ENCODE measurements at regions not wholly inside any gene's neighbourhood (a gene's known extent, or its start where the extent isn't known, plus 50 kb on each side); places are given as distances from the start of the nearest gene placed in this dataset.
"Not testable (repeated sequence)": the region's sequence is repeated elsewhere in the genome, so short reads cannot be mapped to it uniquely, and the experiment has no call there.

DNA sequence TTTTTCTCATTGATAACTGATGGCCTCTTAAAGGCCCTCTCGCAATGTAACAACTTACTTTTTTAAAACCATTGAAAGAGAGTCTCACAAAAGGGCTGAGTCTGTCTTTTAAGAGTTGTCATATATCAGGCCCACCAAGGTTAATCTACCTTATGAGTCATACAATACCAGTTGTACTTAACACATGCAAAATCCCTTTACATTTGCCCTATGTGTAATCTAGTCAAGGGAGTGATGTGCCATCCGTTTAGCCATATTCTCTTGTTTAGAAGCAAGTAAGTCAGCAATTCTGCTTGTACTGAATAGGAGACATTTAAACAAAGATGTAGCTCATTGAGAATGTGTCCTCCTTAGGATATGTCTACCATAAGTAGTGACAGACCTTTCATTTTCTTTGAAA lies 143.7 kb downstream of the TENT5A start:
- TF ChIP-seq, protein P1, sequence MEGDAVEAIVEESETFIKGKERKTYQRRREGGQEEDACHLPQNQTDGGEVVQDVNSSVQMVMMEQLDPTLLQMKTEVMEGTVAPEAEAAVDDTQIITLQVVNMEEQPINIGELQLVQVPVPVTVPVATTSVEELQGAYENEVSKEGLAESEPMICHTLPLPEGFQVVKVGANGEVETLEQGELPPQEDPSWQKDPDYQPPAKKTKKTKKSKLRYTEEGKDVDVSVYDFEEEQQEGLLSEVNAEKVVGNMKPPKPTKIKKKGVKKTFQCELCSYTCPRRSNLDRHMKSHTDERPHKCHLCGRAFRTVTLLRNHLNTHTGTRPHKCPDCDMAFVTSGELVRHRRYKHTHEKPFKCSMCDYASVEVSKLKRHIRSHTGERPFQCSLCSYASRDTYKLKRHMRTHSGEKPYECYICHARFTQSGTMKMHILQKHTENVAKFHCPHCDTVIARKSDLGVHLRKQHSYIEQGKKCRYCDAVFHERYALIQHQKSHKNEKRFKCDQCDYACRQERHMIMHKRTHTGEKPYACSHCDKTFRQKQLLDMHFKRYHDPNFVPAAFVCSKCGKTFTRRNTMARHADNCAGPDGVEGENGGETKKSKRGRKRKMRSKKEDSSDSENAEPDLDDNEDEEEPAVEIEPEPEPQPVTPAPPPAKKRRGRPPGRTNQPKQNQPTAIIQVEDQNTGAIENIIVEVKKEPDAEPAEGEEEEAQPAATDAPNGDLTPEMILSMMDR (IDR thresholded peaks at IDR 0.05; ENCODE audit: unreplicated experiment), result no peak
- BruUV-seq (replicated peaks), result no TSS peak
- no peaks in the 10 kb centered on the region for H3K36me3 Mint-ChIP-seq (ENCODE audit: insufficient read depth, unreplicated experiment)
- peaks cover 1% of the 10 kb centered on the region for H3K9me3 Mint-ChIP-seq (ENCODE audit: low read depth, unreplicated experiment)
- CTCF ChIA-PET, result no interaction called here
- H3K27me3 Mint-ChIP-seq (ENCODE audit: unreplicated experiment), result no peaks in the 10 kb centered on the region
- H3K4me1 Mint-ChIP-seq (ENCODE audit: low read depth, unreplicated experiment), result peaks cover 5% of the 10 kb centered on the region
- H3K27ac Mint-ChIP-seq (ENCODE audit: unreplicated experiment), result no peak overlapping the region
- intact Hi-C loops (cut with micrococcal nuclease; ENCODE audit: unreplicated experiment), result no loop called here
- no peak for DNase-seq
- no peak overlapping the region for H3K4me3 Mint-ChIP-seq (ENCODE audit: low read depth, unreplicated experiment)

DNA sequence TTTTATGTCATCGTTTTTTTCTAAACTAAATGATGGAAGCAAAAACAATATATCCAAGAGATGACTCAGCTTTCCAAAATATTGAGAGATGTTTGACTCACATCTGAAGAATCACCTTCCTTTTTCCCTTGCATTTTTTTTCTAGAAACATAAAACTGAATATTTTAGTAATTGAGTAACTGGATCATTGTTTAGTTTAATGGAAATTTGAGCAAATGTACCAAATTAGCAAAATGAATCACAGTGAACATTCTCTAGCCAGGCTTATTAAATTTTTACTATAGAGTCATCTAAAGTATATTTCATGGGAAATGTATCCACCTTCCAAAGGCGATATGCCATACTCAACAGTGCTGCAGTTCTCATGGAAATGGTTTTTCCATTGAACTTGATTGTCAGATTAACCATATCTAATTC lies 145.5 kb downstream of the TENT5A start:
- BruUV-seq (replicated peaks), result no TSS peak
- intact Hi-C loops (cut with micrococcal nuclease; ENCODE audit: unreplicated experiment), result no loop called here
- DNase-seq, result no peak
- Mint-ChIP-seq H3K27ac (ENCODE audit: unreplicated experiment) (no peak overlapping the region), H3K27me3 (ENCODE audit: unreplicated experiment) (no peaks in the 10 kb centered on the region), H3K36me3 (ENCODE audit: insufficient read depth, unreplicated experiment) (no peaks in the 10 kb centered on the region), H3K9me3 (ENCODE audit: low read depth, unreplicated experiment) (peaks cover 2% of the 10 kb centered on the region), H3K4me1 (ENCODE audit: low read depth, unreplicated experiment) (no peaks in the 10 kb centered on the region), H3K4me3 (ENCODE audit: low read depth, unreplicated experiment) (no peak overlapping the region)
- TF ChIP-seq, protein P1 (IDR thresholded peaks at IDR 0.05; ENCODE audit: unreplicated experiment), result no peak
- CTCF ChIA-PET, result no interaction called here

DNA sequence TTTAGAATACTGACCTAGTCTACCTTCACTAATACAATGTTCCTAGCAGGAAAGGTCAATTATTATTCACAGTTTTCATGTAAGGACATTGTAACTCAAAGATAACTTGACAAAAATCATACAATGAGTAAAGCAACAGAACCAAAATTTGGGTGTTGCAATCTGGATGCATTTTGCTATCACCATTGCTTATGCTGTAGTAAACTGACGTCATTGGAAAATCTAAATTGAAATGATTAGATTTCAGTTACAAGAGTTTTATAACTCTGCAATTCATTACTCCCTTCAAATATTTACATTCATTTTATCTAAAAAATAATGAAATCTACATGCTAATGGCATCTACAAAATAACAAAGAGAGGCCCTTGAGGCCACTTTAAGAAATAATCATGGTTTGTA lies 147.0 kb downstream of the TENT5A start:
- TF ChIP-seq, protein P1 (IDR thresholded peaks at IDR 0.05; ENCODE audit: unreplicated experiment), result no peak
- Mint-ChIP-seq H3K27me3 (ENCODE audit: unreplicated experiment) (no peaks in the 10 kb centered on the region), H3K36me3 (ENCODE audit: insufficient read depth, unreplicated experiment) (no peaks in the 10 kb centered on the region), H3K4me1 (ENCODE audit: low read depth, unreplicated experiment) (no peaks in the 10 kb centered on the region), H3K27ac (ENCODE audit: unreplicated experiment) (no peak overlapping the region), H3K4me3 (ENCODE audit: low read depth, unreplicated experiment) (no peak overlapping the region), H3K9me3 (ENCODE audit: low read depth, unreplicated experiment) (peaks cover 2% of the 10 kb centered on the region)
- no peak for DNase-seq
- BruUV-seq (replicated peaks), result no TSS peak
- CTCF ChIA-PET, result no interaction called here
- intact Hi-C loops (cut with micrococcal nuclease; ENCODE audit: unreplicated experiment), result no loop called here

DNA sequence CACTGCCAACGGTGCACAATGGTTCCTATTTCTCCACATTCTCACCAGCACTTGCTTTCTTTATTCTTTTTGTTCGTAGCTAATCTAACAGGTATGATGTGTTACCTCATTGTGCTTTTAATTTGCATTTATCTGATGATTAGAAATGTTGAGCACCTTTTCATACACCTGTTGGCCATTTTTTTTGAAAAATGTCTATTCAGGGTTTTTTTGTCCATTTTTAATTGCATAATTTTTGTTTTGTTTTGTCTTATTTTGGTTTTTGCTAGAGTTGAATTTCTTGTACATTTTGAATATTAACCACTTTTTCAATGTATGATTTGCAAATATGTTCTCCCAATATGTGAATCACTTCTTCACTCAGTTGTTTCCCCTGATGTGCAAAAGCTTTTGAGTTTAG lies 150.6 kb downstream of the TENT5A start:
- no peaks in the 10 kb centered on the region for H3K27me3 Mint-ChIP-seq (ENCODE audit: unreplicated experiment)
- no TSS peak for BruUV-seq (replicated peaks)
- intact Hi-C loops (cut with micrococcal nuclease; ENCODE audit: unreplicated experiment), result no loop called here
- H3K27ac Mint-ChIP-seq (ENCODE audit: unreplicated experiment), result no peak overlapping the region
- H3K9me3 Mint-ChIP-seq (ENCODE audit: low read depth, unreplicated experiment), result peaks cover 2% of the 10 kb centered on the region
- TF ChIP-seq, protein P1 (IDR thresholded peaks at IDR 0.05; ENCODE audit: unreplicated experiment), result no peak
- DNase-seq, result no peak
- H3K4me1 Mint-ChIP-seq (ENCODE audit: low read depth, unreplicated experiment), result no peaks in the 10 kb centered on the region
- no peaks in the 10 kb centered on the region for H3K36me3 Mint-ChIP-seq (ENCODE audit: insufficient read depth, unreplicated experiment)
- H3K4me3 Mint-ChIP-seq (ENCODE audit: low read depth, unreplicated experiment), result no peak overlapping the region
- CTCF ChIA-PET, result no interaction called here

DNA sequence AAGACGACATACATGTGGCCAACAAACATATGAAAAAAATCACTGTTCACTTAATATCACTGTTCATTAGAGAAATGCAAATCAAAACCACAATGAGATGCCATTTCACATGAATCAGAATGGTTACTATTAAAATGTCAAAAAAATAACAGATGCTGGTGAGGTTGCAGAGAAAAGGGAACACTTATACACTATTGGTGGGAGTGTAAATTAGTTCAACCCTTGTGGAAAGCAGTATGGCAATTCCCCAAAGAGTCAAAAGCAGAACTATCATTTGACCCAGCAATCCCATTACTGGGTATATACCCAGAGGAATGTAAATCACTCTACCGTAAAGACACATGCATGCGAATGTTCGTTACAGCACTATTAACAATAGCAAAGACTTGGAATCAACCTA lies 152.0 kb downstream of the TENT5A start:
- H3K36me3 Mint-ChIP-seq (ENCODE audit: insufficient read depth, unreplicated experiment); H3K9me3 Mint-ChIP-seq (ENCODE audit: low read depth, unreplicated experiment); H3K27me3 Mint-ChIP-seq (ENCODE audit: unreplicated experiment); H3K4me1 Mint-ChIP-seq (ENCODE audit: low read depth, unreplicated experiment); H3K4me3 Mint-ChIP-seq (ENCODE audit: low read depth, unreplicated experiment); DNase-seq; intact Hi-C loops (cut with micrococcal nuclease; ENCODE audit: unreplicated experiment); BruUV-seq (replicated peaks); H3K27ac Mint-ChIP-seq (ENCODE audit: unreplicated experiment); CTCF ChIA-PET: not testable (repeated sequence)

Data from Calu3 (cell line).